NT2/D1 (cell line): ENCODE measurements at regions not wholly inside any gene's neighbourhood (a gene's known extent, or its start where the extent isn't known, plus 50 kb on each side); places are given as distances from the start of the nearest gene placed in this dataset.
"Not testable (repeated sequence)": the region's sequence is repeated elsewhere in the genome, so short reads cannot be mapped to it uniquely, and the experiment has no call there.

ENCODE experiments used
- YY1 ChIP-seq: IDR thresholded peaks from 2 replicates; pipeline ENCODE4 v1.6.1; 2011; ENCODE audit not compliant: insufficient read length, insufficient read depth
- ZNF274 ChIP-seq: IDR thresholded peaks from 2 replicates; pipeline ENCODE4 v1.6.1; 2011; ENCODE audit warnings: mild to moderate bottlenecking, low read depth, low read length

- TF ChIP-seq YY1, ZNF274: not testable (repeated sequence)
These were observed 101.8 kb upstream of the UST start for GRCh38 chr6:148645049-148645448.
